ENCODE measurements at regions not wholly inside any gene's neighbourhood (a gene's known extent, or its start where the extent isn't known, plus 50 kb on each side); places are given as distances from the start of the nearest gene placed in this dataset.
"Not testable (repeated sequence)": the region's sequence is repeated elsewhere in the genome, so short reads cannot be mapped to it uniquely, and the experiment has no call there.

DNA sequence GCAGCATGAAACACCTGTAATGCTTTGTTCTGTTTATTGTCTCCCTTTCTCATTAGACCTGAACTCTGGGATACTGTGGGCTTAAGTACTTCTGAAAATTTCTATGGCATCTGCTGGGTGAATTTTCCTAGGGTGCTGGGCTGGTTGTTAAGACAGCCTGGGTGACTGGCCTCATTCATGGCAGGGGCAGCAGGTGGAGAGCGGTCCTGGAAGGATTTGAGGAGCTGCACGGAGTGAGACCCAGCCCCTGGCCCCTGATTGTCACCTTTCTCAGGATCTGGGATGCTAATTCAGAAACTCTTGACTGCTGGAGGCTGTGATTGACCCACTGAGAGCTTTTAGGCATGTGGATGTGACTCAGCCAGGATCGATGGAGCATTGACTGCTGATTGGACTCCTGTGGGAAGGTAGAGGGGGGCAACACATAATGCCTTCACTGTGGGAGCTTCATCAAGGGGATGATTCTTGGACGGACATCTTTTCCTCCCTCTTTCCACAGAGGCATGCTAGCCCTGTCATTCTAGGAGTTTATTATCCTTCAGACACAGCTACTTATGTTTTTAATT lies 252.0 kb downstream of the GOLGA6L6 start:
- TF ChIP-seq, protein P1, sequence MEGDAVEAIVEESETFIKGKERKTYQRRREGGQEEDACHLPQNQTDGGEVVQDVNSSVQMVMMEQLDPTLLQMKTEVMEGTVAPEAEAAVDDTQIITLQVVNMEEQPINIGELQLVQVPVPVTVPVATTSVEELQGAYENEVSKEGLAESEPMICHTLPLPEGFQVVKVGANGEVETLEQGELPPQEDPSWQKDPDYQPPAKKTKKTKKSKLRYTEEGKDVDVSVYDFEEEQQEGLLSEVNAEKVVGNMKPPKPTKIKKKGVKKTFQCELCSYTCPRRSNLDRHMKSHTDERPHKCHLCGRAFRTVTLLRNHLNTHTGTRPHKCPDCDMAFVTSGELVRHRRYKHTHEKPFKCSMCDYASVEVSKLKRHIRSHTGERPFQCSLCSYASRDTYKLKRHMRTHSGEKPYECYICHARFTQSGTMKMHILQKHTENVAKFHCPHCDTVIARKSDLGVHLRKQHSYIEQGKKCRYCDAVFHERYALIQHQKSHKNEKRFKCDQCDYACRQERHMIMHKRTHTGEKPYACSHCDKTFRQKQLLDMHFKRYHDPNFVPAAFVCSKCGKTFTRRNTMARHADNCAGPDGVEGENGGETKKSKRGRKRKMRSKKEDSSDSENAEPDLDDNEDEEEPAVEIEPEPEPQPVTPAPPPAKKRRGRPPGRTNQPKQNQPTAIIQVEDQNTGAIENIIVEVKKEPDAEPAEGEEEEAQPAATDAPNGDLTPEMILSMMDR (IDR thresholded peaks at IDR 0.05; ENCODE audit: insufficient read depth, low read depth, low read length): not testable (repeated sequence)
- not testable (repeated sequence) for TF ChIP-seq EZH2 (IDR thresholded peaks at IDR 0.05; ENCODE audit: insufficient read depth, low read length)
